Right atrium auricular region (tissue), 2 donors: ENCODE measurements at regions not wholly inside any gene's neighbourhood (a gene's known extent, or its start where the extent isn't known, plus 50 kb on each side); places are given as distances from the start of the nearest gene placed in this dataset.

Experiments
- DNase-seq: peaks from one replicate; pipeline ENCODE4 v3.0.0-alpha.2; 2019; ENCODE audit warnings: low spot score
- H3K27ac ChIP-seq, 2 donors: fragments of 200-600 bp; sonication (generic); 1 replicate in 1 of 2; 2 replicates in 1 of 2; pipeline ENCODE4 v1.5.1; 2016 to 2019
- H3K27me3 ChIP-seq, 2 donors: fragments of 200-600 bp; sonication (generic); one replicate each; pipeline versions ENCODE4 v1.5.1 to v1.6.0; 2017 to 2019
- H3K36me3 ChIP-seq: fragments of 200-600 bp; sonication (generic); one replicate; pipeline ENCODE4 v1.5.1; 2016
- H3K4me1 ChIP-seq, 2 donors: fragments of 200-600 bp; sonication (generic); one replicate each; pipeline versions ENCODE4 v1.5.1 to v1.6.0; 2017 to 2019
- H3K4me3 ChIP-seq, 2 donors: fragments of 200-600 bp; sonication (generic); 1 replicate in 1 of 2; 2 replicates in 1 of 2; pipeline ENCODE4 v1.5.1; 2017 to 2019; ENCODE audit warnings: mild to moderate bottlenecking in 1 of 2, moderate library complexity in 1 of 2
- H3K9me3 ChIP-seq, 2 donors: fragments of 200-600 bp; sonication (generic); one replicate each; pipeline ENCODE4 v1.5.1; 2019
- TF ChIP-seq, protein P1 (sequence below), 2 donors: fragments of 200-600 bp; sonication (generic); IDR thresholded peaks; one replicate each; pipeline ENCODE4 v1.5.1; 2019; ENCODE audit warnings: antibody characterized with exemption in 2 of 2

- Histone ChIP-seq H3K4me1 (no peaks in the 10 kb centered on the region), H3K9me3 (no peaks in the 10 kb centered on the region), H3K36me3 (no peaks in the 10 kb centered on the region), H3K27ac (no peak overlapping the region), H3K4me3 (no peak overlapping the region), H3K27me3 (no peaks in the 10 kb centered on the region)
- TF ChIP-seq, protein P1, sequence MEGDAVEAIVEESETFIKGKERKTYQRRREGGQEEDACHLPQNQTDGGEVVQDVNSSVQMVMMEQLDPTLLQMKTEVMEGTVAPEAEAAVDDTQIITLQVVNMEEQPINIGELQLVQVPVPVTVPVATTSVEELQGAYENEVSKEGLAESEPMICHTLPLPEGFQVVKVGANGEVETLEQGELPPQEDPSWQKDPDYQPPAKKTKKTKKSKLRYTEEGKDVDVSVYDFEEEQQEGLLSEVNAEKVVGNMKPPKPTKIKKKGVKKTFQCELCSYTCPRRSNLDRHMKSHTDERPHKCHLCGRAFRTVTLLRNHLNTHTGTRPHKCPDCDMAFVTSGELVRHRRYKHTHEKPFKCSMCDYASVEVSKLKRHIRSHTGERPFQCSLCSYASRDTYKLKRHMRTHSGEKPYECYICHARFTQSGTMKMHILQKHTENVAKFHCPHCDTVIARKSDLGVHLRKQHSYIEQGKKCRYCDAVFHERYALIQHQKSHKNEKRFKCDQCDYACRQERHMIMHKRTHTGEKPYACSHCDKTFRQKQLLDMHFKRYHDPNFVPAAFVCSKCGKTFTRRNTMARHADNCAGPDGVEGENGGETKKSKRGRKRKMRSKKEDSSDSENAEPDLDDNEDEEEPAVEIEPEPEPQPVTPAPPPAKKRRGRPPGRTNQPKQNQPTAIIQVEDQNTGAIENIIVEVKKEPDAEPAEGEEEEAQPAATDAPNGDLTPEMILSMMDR (IDR thresholded peaks at IDR 0.05): no peak
- no peak for DNase-seq
These were observed 336.0 kb downstream of the ENC1 start for GRCh38 chr5:74304536-74304935.

- Histone ChIP-seq H3K27ac (no peak overlapping the region), H3K36me3 (no peaks in the 10 kb centered on the region), H3K4me3 (no peak overlapping the region), H3K27me3 (no peaks in the 10 kb centered on the region), H3K9me3 (no peaks in the 10 kb centered on the region), H3K4me1 (no peaks in the 10 kb centered on the region)
- TF ChIP-seq, protein P1 (IDR thresholded peaks at IDR 0.05): no peak
- DNase-seq: no peak
These were observed 336.9 kb downstream of the ENC1 start for GRCh38 chr5:74303578-74303977.

DNA sequence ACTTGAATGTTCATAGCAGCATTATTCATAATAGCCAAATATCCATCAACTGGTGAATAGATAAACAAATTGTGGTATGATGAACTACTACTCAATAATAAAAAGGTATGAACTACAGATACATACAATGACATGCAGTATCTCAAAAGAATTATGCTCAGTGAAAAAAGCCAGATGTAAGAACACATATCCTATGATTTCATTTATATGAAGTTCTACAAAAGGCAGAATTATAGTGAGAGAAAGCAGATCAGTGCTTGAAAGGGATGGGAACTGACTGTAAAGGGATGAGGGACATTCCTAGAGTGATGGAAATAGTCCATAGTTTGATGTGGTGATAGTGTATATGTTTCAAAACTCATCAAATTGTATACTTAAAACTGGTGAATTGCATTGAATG is 339.0 kb downstream of the ENC1 start:
- H3K4me3 ChIP-seq: no peak overlapping the region
- peaks cover 0 to 7% of the 10 kb centered on the region in 2 donors for H3K4me1 ChIP-seq
- no peaks in the 10 kb centered on the region for H3K9me3 ChIP-seq
- TF ChIP-seq, protein P1 (IDR thresholded peaks at IDR 0.05): no peak
- H3K27me3 ChIP-seq: no peaks in the 10 kb centered on the region
- H3K36me3 ChIP-seq: no peaks in the 10 kb centered on the region
- H3K27ac ChIP-seq: no peak overlapping the region
- DNase-seq: no peak

DNA sequence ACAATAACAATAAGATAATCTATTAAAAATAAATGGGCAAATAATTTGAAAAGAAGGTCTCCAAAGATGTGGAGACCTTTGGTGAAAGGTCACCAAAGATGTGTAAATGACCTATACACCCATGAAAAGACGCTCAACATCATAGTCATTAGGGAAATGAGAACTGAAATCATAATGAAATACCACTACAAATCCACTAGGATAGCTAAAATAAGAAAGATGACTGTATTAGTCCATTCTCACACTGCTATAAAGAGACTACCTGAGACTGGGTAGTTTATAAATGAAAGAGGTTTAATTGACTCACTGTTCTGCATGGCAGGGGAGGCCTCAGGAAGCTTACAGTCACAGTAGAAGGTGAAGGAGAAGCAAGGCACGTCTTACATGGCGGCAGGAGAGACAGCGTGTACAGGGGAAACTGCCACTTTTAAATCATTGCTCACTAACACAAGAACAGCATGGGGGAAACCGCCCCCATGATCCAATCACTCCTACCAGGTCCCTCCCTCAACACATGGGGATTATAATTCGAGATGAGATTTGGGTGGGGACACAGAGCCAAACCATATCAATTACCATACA is 339.6 kb downstream of the ENC1 start:
- no peak overlapping the region for H3K27ac ChIP-seq
- peaks cover 0 to 10% of the 10 kb centered on the region in 2 donors for H3K4me1 ChIP-seq
- TF ChIP-seq, protein P1 (IDR thresholded peaks at IDR 0.05): no peak
- no peaks in the 10 kb centered on the region for H3K36me3 ChIP-seq
- H3K9me3 ChIP-seq: no peaks in the 10 kb centered on the region
- H3K27me3 ChIP-seq: no peaks in the 10 kb centered on the region
- no peak overlapping the region for H3K4me3 ChIP-seq
- no peak for DNase-seq

DNA sequence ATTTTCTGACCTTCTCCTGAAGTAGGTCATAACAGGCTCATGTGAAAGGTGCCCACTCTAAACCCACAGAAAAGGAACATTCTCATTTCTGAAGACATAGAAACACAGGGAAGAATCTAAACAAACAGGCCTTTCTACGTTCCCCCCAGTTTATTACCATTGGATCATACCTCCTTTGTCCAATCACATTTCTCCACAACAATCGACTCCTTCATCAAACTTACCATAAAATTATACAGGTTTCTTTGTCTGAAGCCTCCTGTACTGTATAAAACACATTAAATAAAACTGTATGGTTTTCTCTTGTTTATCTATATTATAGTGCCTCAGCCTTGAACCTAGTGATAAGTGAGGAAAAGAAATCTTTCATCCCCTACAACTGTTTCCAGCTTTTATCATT is 340.7 kb downstream of the ENC1 start:
- Histone ChIP-seq H3K36me3 (no peaks in the 10 kb centered on the region), H3K9me3 (no peaks in the 10 kb centered on the region), H3K27ac (no peak overlapping the region), H3K27me3 (no peaks in the 10 kb centered on the region), H3K4me3 (no peak overlapping the region), H3K4me1 (peaks cover 0 to 10% of the 10 kb centered on the region in 2 donors)
- no peak for DNase-seq
- TF ChIP-seq, protein P1 (IDR thresholded peaks at IDR 0.05): no peak
